ENCODE measurements at regions not wholly inside any gene's neighbourhood (a gene's known extent, or its start where the extent isn't known, plus 50 kb on each side); places are given as distances from the start of the nearest gene placed in this dataset.

- FAIRE-seq (no peak), DNase-seq (ENCODE audit: low spot score) (no peak), ATAC-seq (no peak)
- 13% methylated on average over 3 of the region's 3 CpGs for WGBS (ENCODE audit: low lambda C conversion rate)
- Histone ChIP-seq H2AFZ (ENCODE audit: low read length) (no peak overlapping the region), H3K9me3 (ENCODE audit: low read length) (peaks cover 6% of the 10 kb centered on the region; the same call in 1 of the 2 replicates), H3K9ac (ENCODE audit: insufficient read depth, low read depth, low read length) (no peak overlapping the region), H3K27ac (ENCODE audit: extremely low read length, insufficient read depth, low read length) (no peak overlapping the region), H3K4me2 (ENCODE audit: low read depth, low read length) (no peak overlapping the region), H3K27me3 (ENCODE audit: control insufficient read depth in 1 of 2, insufficient read depth in 2 of 2, low read length in 2 of 2) (no peaks in the 10 kb centered on the region), H3K4me3 (replicated peaks in 1 of 3; ENCODE audit: insufficient read depth in 1 of 3, low read depth in 2 of 3, low read length in 3 of 3) (no peak overlapping the region), H4K20me1 (ENCODE audit: insufficient read depth, low read length) (no peaks in the 10 kb centered on the region), H3K79me2 (ENCODE audit: insufficient read depth, low read length) (no peaks in the 10 kb centered on the region), H3K36me3 (replicated peaks in 1 of 2; ENCODE audit: control insufficient read depth in 1 of 2, insufficient read depth in 2 of 2, low read length in 2 of 2) (no peaks in the 10 kb centered on the region), H3K4me1 (ENCODE audit: insufficient read depth, low read length) (peaks cover 15% of the 10 kb centered on the region)
- intact Hi-C loops (cut with micrococcal nuclease; ENCODE audit: unreplicated experiment) = no loop called here
- ChIA-PET POLR2A (no interaction called here), CTCF (ENCODE audit: low intra/inter-chr PET ratio, low total read pairs) (no interaction called here)
- TF ChIP-seq IRX3 (CRISPR knock-in tag; IDR thresholded peaks at IDR 0.05; ENCODE audit: borderline replicate concordance, low read depth) (no peak), TBP (CRISPR knock-in tag; IDR thresholded peaks at IDR 0.05) (no peak), ZNF704 (CRISPR knock-in tag; IDR thresholded peaks at IDR 0.05; ENCODE audit: borderline replicate concordance) (no peak), ZNF570 (CRISPR knock-in tag; IDR thresholded peaks at IDR 0.05; ENCODE audit: borderline replicate concordance) (no peak), NPAS2 (CRISPR knock-in tag; IDR thresholded peaks at IDR 0.05; ENCODE audit: borderline replicate concordance) (no peak), IKZF1 (IDR thresholded peaks at IDR 0.05) (no peak), KLF13 (CRISPR knock-in tag; IDR thresholded peaks at IDR 0.05) (no peak), ZNF639 (CRISPR knock-in tag; conservative IDR thresholded peaks at IDR 0.05) (no peak), ZNF792 (CRISPR knock-in tag; IDR thresholded peaks at IDR 0.05) (no peak), FOXJ3 (CRISPR knock-in tag; IDR thresholded peaks at IDR 0.05; ENCODE audit: borderline replicate concordance) (no peak), POGK (CRISPR knock-in tag; conservative IDR thresholded peaks at IDR 0.05) (no peak)
- BruUV-seq (replicated peaks) = no TSS peak
- in situ Hi-C loops (cut with HindIII; ENCODE audit: extremely low pct_ligation_motif_present, low pct_unique_long_range_greater_than_20kb) = no loop called here
These were observed 584.7 kb downstream of the EBF1 start for GRCh38 chr5:158514986-158515359.
